ENCODE measurements at regions not wholly inside any gene's neighbourhood (a gene's known extent, or its start where the extent isn't known, plus 50 kb on each side); places are given as distances from the start of the nearest gene placed in this dataset.
"Not testable (repeated sequence)": the region's sequence is repeated elsewhere in the genome, so short reads cannot be mapped to it uniquely, and the experiment has no call there.

- DNase-seq, result no peak
- no peak overlapping the region for H3K4me3 ChIP-seq (ENCODE audit: low read depth, low read length)
- no peaks in the 10 kb centered on the region for H3K27me3 ChIP-seq
- TF ChIP-seq CTCF (IDR thresholded peaks at IDR 0.05; ENCODE audit: low read depth, low read length), result no peak
- no peaks in the 10 kb centered on the region for H3K9me3 ChIP-seq
- H3K4me1 ChIP-seq, result peaks cover 10% of the 10 kb centered on the region; the same call in 1 of the 2 replicates
- no peaks in the 10 kb centered on the region for H3K36me3 ChIP-seq
Measured at GRCh38 chr13:57874530-57874929, 243.0 kb downstream of the PCDH17 start.

DNA sequence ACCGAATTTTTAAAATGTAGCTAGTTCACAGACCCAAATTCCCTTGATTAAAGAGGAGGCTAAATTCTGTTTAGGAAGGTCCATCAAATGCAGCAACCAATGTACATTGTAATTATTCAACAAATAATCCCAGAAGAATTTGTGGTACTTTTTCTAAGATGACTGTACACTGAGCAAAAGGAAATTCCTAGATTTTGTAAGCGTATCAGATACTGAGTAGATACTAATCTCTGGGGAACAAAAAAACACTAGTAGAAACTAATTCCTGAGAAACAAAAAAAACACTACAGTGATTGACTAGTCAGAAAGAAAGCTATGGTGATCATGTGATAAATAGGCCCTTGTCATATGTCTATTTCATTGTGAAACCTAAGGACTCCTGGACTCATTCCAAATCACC lies 246.1 kb downstream of the PCDH17 start:
- H3K9me3 ChIP-seq, result no peaks in the 10 kb centered on the region
- TF ChIP-seq CTCF (IDR thresholded peaks at IDR 0.05; ENCODE audit: low read depth, low read length), result no peak
- peaks cover 10% of the 10 kb centered on the region; the same call in 1 of the 2 replicates for H3K4me1 ChIP-seq
- no peak overlapping the region for H3K4me3 ChIP-seq (ENCODE audit: low read depth, low read length)
- no peaks in the 10 kb centered on the region for H3K36me3 ChIP-seq
- no peaks in the 10 kb centered on the region for H3K27me3 ChIP-seq
- no peak for DNase-seq

- no peak overlapping the region for H3K4me3 ChIP-seq (ENCODE audit: low read depth, low read length)
- H3K27me3 ChIP-seq, result no peaks in the 10 kb centered on the region
- H3K9me3 ChIP-seq, result no peaks in the 10 kb centered on the region
- DNase-seq, result no peak
- H3K36me3 ChIP-seq, result no peaks in the 10 kb centered on the region
- H3K4me1 ChIP-seq, result peaks cover 10% of the 10 kb centered on the region; the same call in 1 of the 2 replicates
- no peak for TF ChIP-seq CTCF (IDR thresholded peaks at IDR 0.05; ENCODE audit: low read depth, low read length)
Measured at GRCh38 chr13:57878291-57878690, 246.7 kb downstream of the PCDH17 start.

DNA sequence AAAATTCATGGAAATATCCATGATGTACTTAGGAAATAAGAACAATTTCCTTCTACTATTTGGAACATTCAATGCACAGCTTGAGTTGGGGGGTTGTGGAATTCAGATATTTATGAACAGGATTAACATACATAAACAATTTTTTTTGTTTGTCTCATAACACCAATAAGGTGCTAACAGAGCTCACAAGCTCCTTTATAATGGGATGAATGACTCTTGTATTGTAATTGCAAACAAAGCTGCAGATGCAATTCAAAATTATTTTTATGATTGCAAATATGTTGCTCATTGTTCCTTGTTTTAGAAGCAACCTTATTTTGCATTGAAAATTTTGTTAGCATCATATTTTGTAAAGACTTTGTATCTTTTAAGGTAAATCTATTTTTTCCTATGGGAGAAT lies 265.7 kb downstream of the PCDH17 start:
- no peak for TF ChIP-seq CTCF (IDR thresholded peaks at IDR 0.05; ENCODE audit: low read depth, low read length)
- no peak for DNase-seq
- no peaks in the 10 kb centered on the region for H3K9me3 ChIP-seq
- no peak overlapping the region for H3K4me3 ChIP-seq (ENCODE audit: low read depth, low read length)
- H3K4me1 ChIP-seq, result no peaks in the 10 kb centered on the region
- H3K36me3 ChIP-seq, result no peaks in the 10 kb centered on the region
- H3K27me3 ChIP-seq, result no peaks in the 10 kb centered on the region

GRCh38 chr13:57899096-57899495 lies 267.6 kb downstream of the PCDH17 start:
- no peak overlapping the region for H3K4me3 ChIP-seq (ENCODE audit: low read depth, low read length)
- no peaks in the 10 kb centered on the region for H3K4me1 ChIP-seq
- no peaks in the 10 kb centered on the region for H3K27me3 ChIP-seq
- H3K9me3 ChIP-seq, result no peaks in the 10 kb centered on the region
- DNase-seq, result no peak
- no peak for TF ChIP-seq CTCF (IDR thresholded peaks at IDR 0.05; ENCODE audit: low read depth, low read length)
- no peaks in the 10 kb centered on the region for H3K36me3 ChIP-seq

DNA sequence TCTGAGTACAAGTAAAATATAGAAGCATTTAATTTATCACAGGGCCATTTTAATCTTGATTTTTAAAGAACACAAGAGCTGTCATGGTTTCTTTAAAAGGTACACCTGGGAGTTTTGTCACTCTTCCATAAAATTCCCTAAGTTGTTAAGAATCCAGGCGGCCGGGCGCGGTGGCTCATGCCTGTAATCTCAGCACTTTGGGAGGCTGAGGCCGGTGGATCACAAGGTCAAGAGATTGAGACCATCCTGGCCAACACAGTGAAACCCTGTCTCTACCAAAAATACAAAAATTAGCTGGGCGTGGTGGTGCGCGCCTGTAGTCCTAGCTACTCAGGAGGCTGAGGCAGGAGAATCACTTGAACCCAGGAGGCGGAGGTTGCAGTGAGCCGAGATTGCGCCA lies 278.3 kb downstream of the PCDH17 start:
- H3K9me3 ChIP-seq; H3K27me3 ChIP-seq; H3K4me1 ChIP-seq; H3K36me3 ChIP-seq; DNase-seq; H3K4me3 ChIP-seq (ENCODE audit: low read depth, low read length): not testable (repeated sequence)

- Histone ChIP-seq H3K4me1 (no peaks in the 10 kb centered on the region; the same call in 1 of the 2 replicates), H3K27me3 (no peaks in the 10 kb centered on the region), H3K9me3 (no peaks in the 10 kb centered on the region), H3K36me3 (no peaks in the 10 kb centered on the region), H3K4me3 (ENCODE audit: low read depth, low read length) (no peak overlapping the region)
- DNase-seq, result no peak
- TF ChIP-seq CTCF (IDR thresholded peaks at IDR 0.05; ENCODE audit: low read depth, low read length), result no peak
Measured at GRCh38 chr13:57918086-57918485, 286.5 kb downstream of the PCDH17 start.

Measured in BE2C (cell line).